Smooth muscle cell (in vitro differentiated cells): ENCODE measurements at regions not wholly inside any gene's neighbourhood (a gene's known extent, or its start where the extent isn't known, plus 50 kb on each side); places are given as distances from the start of the nearest gene placed in this dataset.

ENCODE experiments used
- DNase-seq: peaks from one replicate; lab custom pipeline; 2025; ENCODE audit not compliant: unreplicated experiment; lab: John Stamatoyannopoulos, UW
- H2AFZ ChIP-seq: fragments of 200-600 bp; sonication (generic); 2 replicates; pipeline ENCODE4 v1.6.0; 2016; ENCODE audit warnings: antibody characterized with exemption, low read depth, mild to moderate bottlenecking
- H3F3A ChIP-seq: fragments of 200-600 bp; sonication (generic); 2 replicates; pipeline ENCODE4 v1.6.0; 2017; ENCODE audit warnings: antibody characterized with exemption, low read depth
- H3K27ac ChIP-seq: fragments of 200-600 bp; sonication (generic); 2 replicates; pipeline ENCODE4 v1.5.1; 2016; ENCODE audit warnings: low read depth, mild to moderate bottlenecking
- H3K27me3 ChIP-seq: fragments of 200-600 bp; sonication (generic); 2 replicates; pipeline ENCODE4 v1.6.1; 2016; ENCODE audit warnings: low read depth, mild to moderate bottlenecking
- H3K36me3 ChIP-seq: fragments of 200-600 bp; sonication (generic); 2 replicates; pipeline ENCODE4 v1.5.1; 2016; ENCODE audit warnings: low read depth
- H3K4me1 ChIP-seq: fragments of 200-600 bp; sonication (generic); 2 replicates; pipeline ENCODE4 v1.5.1; 2016; ENCODE audit warnings: low read depth
- H3K4me2 ChIP-seq: fragments of 200-600 bp; sonication (generic); 2 replicates; pipeline ENCODE4 v1.6.0; 2016; ENCODE audit warnings: mild to moderate bottlenecking
- H3K4me3 ChIP-seq: fragments of 200-600 bp; sonication (generic); 2 replicates; pipeline ENCODE4 v1.5.1; 2016; ENCODE audit warnings: mild to moderate bottlenecking
- H3K79me2 ChIP-seq: fragments of 200-600 bp; sonication (generic); 2 replicates; pipeline ENCODE4 v1.6.0; 2016; ENCODE audit warnings: low read depth, mild to moderate bottlenecking
- H3K9ac ChIP-seq: fragments of 200-600 bp; sonication (generic); 2 replicates; pipeline ENCODE4 v1.6.0; 2016; ENCODE audit warnings: low read depth
- H3K9me3 ChIP-seq: fragments of 200-600 bp; sonication (generic); replicated peaks from 2 replicates; pipeline ENCODE4 v1.5.1; 2016; ENCODE audit warnings: low read depth
- H4K20me1 ChIP-seq: fragments of 200-600 bp; sonication (generic); 2 replicates; pipeline ENCODE4 v1.6.0; 2016; ENCODE audit warnings: low read depth
- WGBS: methylation state at CpG from one replicate; pipeline ENCODE4 v1.1.7; 2016; ENCODE audit warnings: low lambda C conversion rate; 5-methylcytosine and 5-hydroxymethylcytosine counted together
- TF ChIP-seq, protein P1 (sequence below): fragments of 200-600 bp; sonication (generic); IDR thresholded peaks from 2 replicates; pipeline ENCODE4 v1.5.1; 2017; ENCODE audit warnings: borderline replicate concordance, mild to moderate bottlenecking, antibody characterized with exemption; ENCODE audit not compliant: insufficient read depth, poor library complexity, severe bottlenecking

GRCh38 chr10:30782157-30782536, 152.6 kb upstream of the LYZL2 start:
- Histone ChIP-seq H3K4me3 (no peak overlapping the region), H3K36me3 (no peaks in the 10 kb centered on the region), H3F3A (peaks cover 5% of the 10 kb centered on the region), H3K79me2 (no peaks in the 10 kb centered on the region), H3K27ac (no peak overlapping the region), H3K9me3 (no peaks in the 10 kb centered on the region), H2AFZ (no peak overlapping the region), H3K4me2 (no peak overlapping the region), H3K9ac (no peak overlapping the region), H4K20me1 (no peaks in the 10 kb centered on the region), H3K4me1 (peaks cover 5% of the 10 kb centered on the region), H3K27me3 (no peaks in the 10 kb centered on the region)
- no peak for DNase-seq
- 93% methylated on average over 7 of the region's 7 CpGs for WGBS
- TF ChIP-seq, protein P1, sequence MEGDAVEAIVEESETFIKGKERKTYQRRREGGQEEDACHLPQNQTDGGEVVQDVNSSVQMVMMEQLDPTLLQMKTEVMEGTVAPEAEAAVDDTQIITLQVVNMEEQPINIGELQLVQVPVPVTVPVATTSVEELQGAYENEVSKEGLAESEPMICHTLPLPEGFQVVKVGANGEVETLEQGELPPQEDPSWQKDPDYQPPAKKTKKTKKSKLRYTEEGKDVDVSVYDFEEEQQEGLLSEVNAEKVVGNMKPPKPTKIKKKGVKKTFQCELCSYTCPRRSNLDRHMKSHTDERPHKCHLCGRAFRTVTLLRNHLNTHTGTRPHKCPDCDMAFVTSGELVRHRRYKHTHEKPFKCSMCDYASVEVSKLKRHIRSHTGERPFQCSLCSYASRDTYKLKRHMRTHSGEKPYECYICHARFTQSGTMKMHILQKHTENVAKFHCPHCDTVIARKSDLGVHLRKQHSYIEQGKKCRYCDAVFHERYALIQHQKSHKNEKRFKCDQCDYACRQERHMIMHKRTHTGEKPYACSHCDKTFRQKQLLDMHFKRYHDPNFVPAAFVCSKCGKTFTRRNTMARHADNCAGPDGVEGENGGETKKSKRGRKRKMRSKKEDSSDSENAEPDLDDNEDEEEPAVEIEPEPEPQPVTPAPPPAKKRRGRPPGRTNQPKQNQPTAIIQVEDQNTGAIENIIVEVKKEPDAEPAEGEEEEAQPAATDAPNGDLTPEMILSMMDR, result no peak

GRCh38 chr10:30781670-30782121, 152.1 kb upstream of the LYZL2 start:
- no peaks in the 10 kb centered on the region for H3K36me3 ChIP-seq
- H3K4me2 ChIP-seq, result no peak overlapping the region
- H3K4me1 ChIP-seq, result peaks cover 5% of the 10 kb centered on the region
- H3K27ac ChIP-seq, result no peak overlapping the region
- H2AFZ ChIP-seq, result no peak overlapping the region
- no peaks in the 10 kb centered on the region for H3K79me2 ChIP-seq
- no peaks in the 10 kb centered on the region for H3K27me3 ChIP-seq
- no peak for DNase-seq
- no peaks in the 10 kb centered on the region for H4K20me1 ChIP-seq
- no peaks in the 10 kb centered on the region for H3K9me3 ChIP-seq
- 91% methylated on average over 12 of the region's 12 CpGs for WGBS
- H3F3A ChIP-seq, result peaks cover 5% of the 10 kb centered on the region
- H3K4me3 ChIP-seq, result no peak overlapping the region
- H3K9ac ChIP-seq, result no peak overlapping the region
- TF ChIP-seq, protein P1, result no peak

DNA sequence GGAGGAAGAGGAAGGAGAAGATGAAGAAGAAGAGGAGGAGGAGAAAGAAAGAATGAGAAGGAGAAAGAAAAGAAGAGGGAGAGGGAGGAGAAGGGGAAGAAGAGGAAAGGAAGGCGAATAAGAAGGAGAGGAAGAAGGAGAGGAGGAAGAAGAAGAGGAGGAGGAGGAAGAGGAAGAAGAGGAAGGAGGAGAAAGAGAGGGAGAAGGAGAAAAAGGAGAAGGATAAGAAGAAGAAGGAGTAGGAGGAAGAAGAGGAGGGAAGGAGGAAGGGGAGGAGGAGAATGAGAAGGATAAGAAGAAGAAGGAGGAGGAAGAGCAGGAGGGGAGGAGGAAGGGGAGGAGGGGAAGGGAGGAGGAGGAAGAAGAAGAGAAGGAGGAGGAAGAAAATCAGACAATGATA, 149.2 kb upstream of the LYZL2 start:
- TF ChIP-seq, protein P1, result no peak
- Histone ChIP-seq H3K9ac (no peak overlapping the region), H3K27ac (no peak overlapping the region), H3K4me1 (no peaks in the 10 kb centered on the region), H3K27me3 (no peaks in the 10 kb centered on the region), H3F3A (no peaks in the 10 kb centered on the region), H3K4me3 (no peak overlapping the region), H3K4me2 (no peak overlapping the region), H3K79me2 (no peaks in the 10 kb centered on the region), H2AFZ (no peak overlapping the region), H3K36me3 (no peaks in the 10 kb centered on the region), H3K9me3 (no peaks in the 10 kb centered on the region), H4K20me1 (no peaks in the 10 kb centered on the region)
- 54% methylated on average over 1 of the region's 1 CpG for WGBS
- no peak for DNase-seq

GRCh38 chr10:30775779-30776591, 146.4 kb upstream of the LYZL2 start:
- no peaks in the 10 kb centered on the region for H3K27me3 ChIP-seq
- H3K9me3 ChIP-seq, result peaks cover 3% of the 10 kb centered on the region
- H3K79me2 ChIP-seq, result no peaks in the 10 kb centered on the region
- H3K4me3 ChIP-seq, result no peak overlapping the region
- H3K4me1 ChIP-seq, result no peaks in the 10 kb centered on the region
- H2AFZ ChIP-seq, result no peak overlapping the region
- DNase-seq, result no peak
- no peak overlapping the region for H3K9ac ChIP-seq
- no peaks in the 10 kb centered on the region for H4K20me1 ChIP-seq
- no peak overlapping the region for H3K27ac ChIP-seq
- no peaks in the 10 kb centered on the region for H3K36me3 ChIP-seq
- 50% methylated on average over 10 of the region's 10 CpGs for WGBS
- no peak overlapping the region for H3K4me2 ChIP-seq
- TF ChIP-seq, protein P1, result no peak
- H3F3A ChIP-seq, result no peaks in the 10 kb centered on the region
